ENCODE measurements at regions not wholly inside any gene's neighbourhood (a gene's known extent, or its start where the extent isn't known, plus 50 kb on each side); places are given as distances from the start of the nearest gene placed in this dataset.

DNA sequence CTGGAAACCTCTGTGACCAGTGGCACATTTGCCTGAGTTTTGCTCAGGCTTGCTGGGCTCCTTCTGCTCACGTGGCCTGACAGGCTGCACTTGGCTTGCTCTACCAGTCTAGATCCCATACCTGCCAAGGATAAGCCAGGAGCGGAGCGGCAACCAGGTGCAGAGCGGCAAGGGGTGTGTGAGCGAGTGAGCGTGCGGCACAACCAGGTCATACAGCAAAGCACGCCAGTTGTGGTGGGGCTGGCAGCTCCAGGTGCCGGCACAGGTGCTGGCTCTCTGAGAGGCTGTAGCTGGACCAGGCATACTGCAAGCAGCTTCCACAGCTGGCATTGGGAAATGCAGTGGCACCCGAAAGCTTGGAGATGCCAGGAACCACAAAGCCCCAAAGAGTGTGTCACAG is 1495.1 kb downstream of the PCDH7 start:
- Histone ChIP-seq H3K9me2 (ENCODE audit: insufficient read depth) (no peaks in the 10 kb centered on the region), H4K20me1 (ENCODE audit: insufficient read depth) (no peaks in the 10 kb centered on the region), H3K79me2 (ENCODE audit: insufficient read depth, low read length) (no peaks in the 10 kb centered on the region), H3K4me2 (ENCODE audit: low read length) (no peak overlapping the region), H2AFZ (ENCODE audit: low read depth, low read length, poor library complexity, severe bottlenecking) (no peak overlapping the region), H3K36me3 (ENCODE audit: control insufficient read depth in 1 of 2, insufficient read depth in 2 of 2, low read length in 2 of 2) (no peaks in the 10 kb centered on the region), H3K9me3 (ENCODE audit: control insufficient read depth in 1 of 2, insufficient read depth in 1 of 2, low read depth in 1 of 2, low read length in 2 of 2) (no peaks in the 10 kb centered on the region), H3K4me1 (ENCODE audit: control insufficient read depth in 1 of 2, insufficient read depth in 2 of 2, low read length in 2 of 2) (no peaks in the 10 kb centered on the region), H3K27ac (ENCODE audit: low read depth, low read length) (no peak overlapping the region), H3K27me3 (ENCODE audit: insufficient read depth, low read length) (no peaks in the 10 kb centered on the region), H3K4me3 (replicated peaks in 1 of 2; ENCODE audit: low read depth in 1 of 2, low read length in 2 of 2) (no peak overlapping the region), H3K9ac (ENCODE audit: low read length) (no peak overlapping the region)
- TF ChIP-seq, protein P1, sequence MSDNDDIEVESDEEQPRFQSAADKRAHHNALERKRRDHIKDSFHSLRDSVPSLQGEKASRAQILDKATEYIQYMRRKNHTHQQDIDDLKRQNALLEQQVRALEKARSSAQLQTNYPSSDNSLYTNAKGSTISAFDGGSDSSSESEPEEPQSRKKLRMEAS (IDR thresholded peaks at IDR 0.05), result no peak
- TF ChIP-seq TCF7L2 (IDR thresholded peaks at IDR 0.05; ENCODE audit: borderline replicate concordance, extremely low read depth, insufficient read depth, insufficient read length), result no peak
- TF ChIP-seq ZFX (IDR thresholded peaks at IDR 0.05), result no peak
- no peak for TF ChIP-seq POLR2AphosphoS5 (IDR thresholded peaks at IDR 0.05; ENCODE audit: low read depth, low read length)
- TF ChIP-seq, protein P2, sequence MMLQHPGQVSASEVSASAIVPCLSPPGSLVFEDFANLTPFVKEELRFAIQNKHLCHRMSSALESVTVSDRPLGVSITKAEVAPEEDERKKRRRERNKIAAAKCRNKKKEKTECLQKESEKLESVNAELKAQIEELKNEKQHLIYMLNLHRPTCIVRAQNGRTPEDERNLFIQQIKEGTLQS (IDR thresholded peaks at IDR 0.05), result no peak
- TF ChIP-seq SRF (IDR thresholded peaks at IDR 0.05; ENCODE audit: low read depth), result no peak
- no peak for TF ChIP-seq ELF1 (IDR thresholded peaks at IDR 0.05; ENCODE audit: borderline replicate concordance, low read depth)
- no peak for TF ChIP-seq CBX3 (IDR thresholded peaks at IDR 0.05; ENCODE audit: low read depth)
- TF ChIP-seq, protein P3, sequence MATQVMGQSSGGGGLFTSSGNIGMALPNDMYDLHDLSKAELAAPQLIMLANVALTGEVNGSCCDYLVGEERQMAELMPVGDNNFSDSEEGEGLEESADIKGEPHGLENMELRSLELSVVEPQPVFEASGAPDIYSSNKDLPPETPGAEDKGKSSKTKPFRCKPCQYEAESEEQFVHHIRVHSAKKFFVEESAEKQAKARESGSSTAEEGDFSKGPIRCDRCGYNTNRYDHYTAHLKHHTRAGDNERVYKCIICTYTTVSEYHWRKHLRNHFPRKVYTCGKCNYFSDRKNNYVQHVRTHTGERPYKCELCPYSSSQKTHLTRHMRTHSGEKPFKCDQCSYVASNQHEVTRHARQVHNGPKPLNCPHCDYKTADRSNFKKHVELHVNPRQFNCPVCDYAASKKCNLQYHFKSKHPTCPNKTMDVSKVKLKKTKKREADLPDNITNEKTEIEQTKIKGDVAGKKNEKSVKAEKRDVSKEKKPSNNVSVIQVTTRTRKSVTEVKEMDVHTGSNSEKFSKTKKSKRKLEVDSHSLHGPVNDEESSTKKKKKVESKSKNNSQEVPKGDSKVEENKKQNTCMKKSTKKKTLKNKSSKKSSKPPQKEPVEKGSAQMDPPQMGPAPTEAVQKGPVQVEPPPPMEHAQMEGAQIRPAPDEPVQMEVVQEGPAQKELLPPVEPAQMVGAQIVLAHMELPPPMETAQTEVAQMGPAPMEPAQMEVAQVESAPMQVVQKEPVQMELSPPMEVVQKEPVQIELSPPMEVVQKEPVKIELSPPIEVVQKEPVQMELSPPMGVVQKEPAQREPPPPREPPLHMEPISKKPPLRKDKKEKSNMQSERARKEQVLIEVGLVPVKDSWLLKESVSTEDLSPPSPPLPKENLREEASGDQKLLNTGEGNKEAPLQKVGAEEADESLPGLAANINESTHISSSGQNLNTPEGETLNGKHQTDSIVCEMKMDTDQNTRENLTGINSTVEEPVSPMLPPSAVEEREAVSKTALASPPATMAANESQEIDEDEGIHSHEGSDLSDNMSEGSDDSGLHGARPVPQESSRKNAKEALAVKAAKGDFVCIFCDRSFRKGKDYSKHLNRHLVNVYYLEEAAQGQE (IDR thresholded peaks at IDR 0.05; ENCODE audit: low read depth), result no peak
- TF ChIP-seq EZH2 (IDR thresholded peaks at IDR 0.05), result no peak
- no peak for TF ChIP-seq FOSL1 (IDR thresholded peaks at IDR 0.05; ENCODE audit: low read depth)
- TF ChIP-seq, protein P4, sequence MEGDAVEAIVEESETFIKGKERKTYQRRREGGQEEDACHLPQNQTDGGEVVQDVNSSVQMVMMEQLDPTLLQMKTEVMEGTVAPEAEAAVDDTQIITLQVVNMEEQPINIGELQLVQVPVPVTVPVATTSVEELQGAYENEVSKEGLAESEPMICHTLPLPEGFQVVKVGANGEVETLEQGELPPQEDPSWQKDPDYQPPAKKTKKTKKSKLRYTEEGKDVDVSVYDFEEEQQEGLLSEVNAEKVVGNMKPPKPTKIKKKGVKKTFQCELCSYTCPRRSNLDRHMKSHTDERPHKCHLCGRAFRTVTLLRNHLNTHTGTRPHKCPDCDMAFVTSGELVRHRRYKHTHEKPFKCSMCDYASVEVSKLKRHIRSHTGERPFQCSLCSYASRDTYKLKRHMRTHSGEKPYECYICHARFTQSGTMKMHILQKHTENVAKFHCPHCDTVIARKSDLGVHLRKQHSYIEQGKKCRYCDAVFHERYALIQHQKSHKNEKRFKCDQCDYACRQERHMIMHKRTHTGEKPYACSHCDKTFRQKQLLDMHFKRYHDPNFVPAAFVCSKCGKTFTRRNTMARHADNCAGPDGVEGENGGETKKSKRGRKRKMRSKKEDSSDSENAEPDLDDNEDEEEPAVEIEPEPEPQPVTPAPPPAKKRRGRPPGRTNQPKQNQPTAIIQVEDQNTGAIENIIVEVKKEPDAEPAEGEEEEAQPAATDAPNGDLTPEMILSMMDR (IDR thresholded peaks at IDR 0.05 in 2 of 3, conservative IDR thresholded peaks at IDR 0.05 in 1 of 3; ENCODE audit: borderline replicate concordance in 1 of 3, insufficient read depth in 1 of 3, low read depth in 2 of 3, low read length in 2 of 3), result no peak
- TF ChIP-seq POLR2A (IDR thresholded peaks at IDR 0.05; ENCODE audit: borderline replicate concordance, extremely low read depth, insufficient read depth, insufficient read length), result no peak
- no peak for TF ChIP-seq RAD21 (IDR thresholded peaks at IDR 0.05; ENCODE audit: low read depth)
- no peak for TF ChIP-seq EGR1 (IDR thresholded peaks at IDR 0.05; ENCODE audit: low read depth)
- RAD21 ChIA-PET (ENCODE audit: low non-redundant PET in 1 of 2, low total read pairs in 2 of 2, uncharacterized antibody in 2 of 2, unreplicated experiment in 2 of 2), result no interaction called here
- CTCF ChIA-PET, result no interaction called here
- ATAC-seq, result no peak
- intact Hi-C loops (cut with micrococcal nuclease), result no loop called here
- DNase-seq (ENCODE audit: low read depth, low spot score), result no peak
- POLR2A ChIA-PET, result no interaction called here
- BruUV-seq (replicated peaks), result no TSS peak

Data from HCT116 (cell line).